ENCODE measurements at regions not wholly inside any gene's neighbourhood (a gene's known extent, or its start where the extent isn't known, plus 50 kb on each side); places are given as distances from the start of the nearest gene placed in this dataset.

DNA sequence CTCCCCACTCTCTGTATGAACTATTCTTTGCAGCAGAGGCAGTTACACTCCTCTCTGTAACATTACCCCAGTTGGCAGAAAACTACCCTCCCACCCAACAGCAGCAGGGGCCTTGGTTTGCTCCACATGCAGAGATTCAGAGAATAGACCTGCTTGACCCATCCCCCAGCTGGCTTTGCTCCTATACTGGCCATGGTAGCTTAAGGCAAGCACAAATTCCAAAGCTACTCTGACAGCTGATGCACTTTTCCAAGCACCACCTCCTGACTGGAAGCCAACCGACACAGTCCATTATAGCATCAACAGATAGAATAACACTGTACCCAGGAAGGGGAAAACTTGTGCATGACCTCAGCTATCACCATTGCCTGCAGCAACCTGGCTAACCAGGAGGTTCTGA is 846.5 kb upstream of the NCAM2 start:
- H3K4me3 ChIP-seq: no peak overlapping the region

GRCh38 chr21:20163167-20163566 is 835.0 kb upstream of the NCAM2 start:
- Histone ChIP-seq H3K9me3 (no peaks in the 10 kb centered on the region), H3K4me1 (no peaks in the 10 kb centered on the region), H3K36me3 (no peaks in the 10 kb centered on the region), H3K27ac (no peak overlapping the region), H3K4me3 (no peak overlapping the region), H3K27me3 (no peaks in the 10 kb centered on the region)
- intact Hi-C loops (cut with DNase I): no loop called here
- TF ChIP-seq CTCF (IDR thresholded peaks at IDR 0.05): no peak
- DNase-seq (ENCODE audit: low spot score in 2 of 2): no peak

More for the DNA sequence above, 846.5 kb upstream of the NCAM2 start:
- no peak overlapping the region for H3K27ac ChIP-seq
- DNase-seq (ENCODE audit: low spot score in 2 of 2): no peak
- no peaks in the 10 kb centered on the region for H3K36me3 ChIP-seq
- no peaks in the 10 kb centered on the region for H3K27me3 ChIP-seq
- H3K4me1 ChIP-seq: no peaks in the 10 kb centered on the region
- intact Hi-C loops (cut with DNase I): no loop called here
- no peak for TF ChIP-seq CTCF (IDR thresholded peaks at IDR 0.05)
- peaks cover 0 to 3% of the 10 kb centered on the region in 2 donors for H3K9me3 ChIP-seq

DNA sequence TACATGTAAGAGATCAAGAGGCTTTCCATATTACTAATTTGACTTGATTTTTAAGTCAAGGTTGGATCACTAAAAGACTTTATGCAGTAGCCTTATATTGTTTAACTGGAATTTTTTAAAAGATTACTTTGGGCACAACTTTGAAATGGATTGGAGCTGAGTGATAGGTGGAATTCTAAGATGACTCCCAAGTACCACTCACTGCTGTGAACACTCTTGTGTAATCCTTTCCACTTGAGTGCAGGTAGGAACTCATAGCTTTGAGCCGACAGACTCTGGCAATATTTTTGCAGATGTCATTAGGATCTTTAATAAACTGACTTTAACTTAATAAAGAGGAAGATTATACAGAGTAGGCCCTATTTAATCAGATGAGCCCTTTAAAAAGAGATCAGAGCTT is 831.1 kb upstream of the NCAM2 start:
- Histone ChIP-seq H3K9me3 (no peaks in the 10 kb centered on the region), H3K36me3 (no peaks in the 10 kb centered on the region), H3K4me1 (no peaks in the 10 kb centered on the region), H3K4me3 (no peak overlapping the region), H3K27ac (no peak overlapping the region), H3K27me3 (no peaks in the 10 kb centered on the region)
- TF ChIP-seq CTCF (IDR thresholded peaks at IDR 0.05): no peak
- no peak for DNase-seq (ENCODE audit: low spot score in 2 of 2)
- intact Hi-C loops (cut with DNase I): no loop called here

DNA sequence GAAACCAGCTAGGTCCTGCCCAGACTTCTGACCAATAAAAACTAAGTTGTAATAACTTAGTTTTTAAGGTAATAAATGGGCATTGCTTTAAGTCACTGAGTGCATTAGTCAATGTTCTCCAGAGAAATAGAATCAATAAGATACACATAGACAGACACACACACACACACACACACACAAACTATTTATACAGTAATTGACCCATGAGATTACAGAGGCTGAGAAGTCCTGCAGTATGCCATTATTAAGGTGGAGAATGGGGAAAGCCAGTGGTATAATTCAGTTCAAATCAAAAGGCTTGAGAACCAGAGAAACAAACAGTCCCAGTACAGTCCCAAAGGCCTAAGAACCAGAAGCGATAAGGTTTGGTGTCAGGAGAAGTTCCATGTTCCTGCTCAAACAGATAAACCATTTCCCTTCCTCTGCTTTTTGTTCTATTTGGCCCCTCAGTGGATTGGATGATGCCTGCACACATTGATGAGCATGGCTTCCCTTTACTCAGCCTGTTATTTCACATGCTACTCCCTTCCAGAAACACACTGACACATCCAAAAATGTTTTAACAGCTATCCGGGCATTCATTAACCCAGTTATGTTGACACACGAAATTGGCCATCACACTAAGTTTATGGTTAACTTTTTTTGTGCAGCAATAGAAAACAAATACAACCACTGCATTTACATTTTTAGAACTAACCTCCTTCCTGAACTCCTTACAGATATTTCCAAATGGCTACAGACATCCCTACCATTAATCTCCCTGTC is 828.2 kb upstream of the NCAM2 start:
- Histone ChIP-seq H3K9me3 (no peaks in the 10 kb centered on the region), H3K4me1 (no peaks in the 10 kb centered on the region), H3K4me3 (no peak overlapping the region), H3K36me3 (no peaks in the 10 kb centered on the region), H3K27me3 (no peaks in the 10 kb centered on the region), H3K27ac (no peak overlapping the region)
- intact Hi-C loops (cut with DNase I): no loop called here
- DNase-seq (ENCODE audit: low spot score in 2 of 2): no peak
- TF ChIP-seq CTCF (IDR thresholded peaks at IDR 0.05): no peak

GRCh38 chr21:20186186-20186585 is 812.0 kb upstream of the NCAM2 start:
- Histone ChIP-seq H3K36me3 (no peaks in the 10 kb centered on the region), H3K4me1 (no peaks in the 10 kb centered on the region)

More at GRCh38 chr21:20186186-20186585, 812.0 kb upstream of the NCAM2 start:
- H3K27ac ChIP-seq: no peak overlapping the region
- no peak overlapping the region for H3K4me3 ChIP-seq
- TF ChIP-seq CTCF (IDR thresholded peaks at IDR 0.05): no peak
- H3K9me3 ChIP-seq: no peaks in the 10 kb centered on the region
- no peaks in the 10 kb centered on the region for H3K27me3 ChIP-seq
- intact Hi-C loops (cut with DNase I): no loop called here
- DNase-seq (ENCODE audit: low spot score in 2 of 2): no peak
